Nucleus accumbens (tissue), 56 donors: ENCODE measurements at regions not wholly inside any gene's neighbourhood (a gene's known extent, or its start where the extent isn't known, plus 50 kb on each side); places are given as distances from the start of the nearest gene placed in this dataset.
"Not testable (repeated sequence)": the region's sequence is repeated elsewhere in the genome, so short reads cannot be mapped to it uniquely, and the experiment has no call there.

Source experiments
- DNase-seq, 56 donors: peaks; one replicate each; lab custom pipeline; 2025; lab: John Stamatoyannopoulos, UW

DNA sequence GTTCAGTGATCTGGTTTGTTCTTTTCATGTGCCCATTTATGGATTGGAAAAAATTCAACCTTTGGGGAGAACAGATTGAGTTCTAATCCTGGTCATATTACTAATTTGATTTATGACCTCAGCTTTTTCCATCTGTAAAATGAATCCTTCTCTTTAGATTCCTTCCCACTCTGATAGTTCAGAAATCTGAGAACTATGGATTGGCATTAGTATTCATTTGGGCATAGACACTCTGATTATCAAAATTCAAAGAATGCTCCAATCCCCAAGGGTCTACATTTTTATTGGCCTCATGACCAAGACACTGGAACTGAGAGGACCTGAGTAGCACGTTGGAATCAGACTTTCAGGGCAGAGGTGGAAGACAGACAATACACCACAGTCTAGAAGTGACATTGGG lies 405.9 kb upstream of the PAPPA start:
- no peak for DNase-seq

DNA sequence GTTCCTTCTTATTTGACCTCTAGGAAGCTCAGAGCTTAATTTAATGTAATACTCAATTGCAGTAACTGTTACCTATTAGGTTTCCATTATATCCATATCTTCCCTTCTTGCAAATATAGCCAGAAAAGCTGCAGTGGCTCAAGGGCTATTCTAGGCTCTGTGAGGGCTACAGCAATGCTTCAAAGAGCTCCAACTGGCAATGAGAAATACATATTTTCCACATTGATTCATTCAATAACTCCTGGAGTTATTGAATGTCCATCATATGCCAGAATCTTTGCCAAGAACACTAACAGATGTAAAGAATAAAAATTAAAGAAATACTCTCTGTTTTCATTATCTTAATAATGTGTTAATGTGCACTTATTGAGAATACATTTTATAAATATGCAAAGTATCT lies 396.9 kb upstream of the PAPPA start:
- no peak for DNase-seq

DNA sequence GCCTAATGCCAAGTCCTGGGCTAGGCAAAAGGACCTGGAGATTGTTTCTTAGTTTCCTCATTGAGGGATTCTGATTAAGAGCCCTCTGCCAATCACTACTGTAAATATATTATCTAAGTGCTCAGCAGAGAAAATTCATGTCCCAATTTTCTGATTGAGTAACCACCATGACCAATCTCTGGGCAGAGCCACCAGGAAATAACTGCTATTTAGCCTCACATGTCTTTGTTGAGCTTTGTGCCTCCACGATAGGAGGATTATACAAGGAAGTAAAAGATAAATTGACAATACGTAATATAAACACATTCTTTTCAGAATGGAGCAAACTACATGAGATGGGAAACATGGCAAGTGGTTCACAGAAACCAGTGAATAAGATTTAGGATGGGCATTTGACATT lies 396.1 kb upstream of the PAPPA start:
- DNase-seq: no peak

DNA sequence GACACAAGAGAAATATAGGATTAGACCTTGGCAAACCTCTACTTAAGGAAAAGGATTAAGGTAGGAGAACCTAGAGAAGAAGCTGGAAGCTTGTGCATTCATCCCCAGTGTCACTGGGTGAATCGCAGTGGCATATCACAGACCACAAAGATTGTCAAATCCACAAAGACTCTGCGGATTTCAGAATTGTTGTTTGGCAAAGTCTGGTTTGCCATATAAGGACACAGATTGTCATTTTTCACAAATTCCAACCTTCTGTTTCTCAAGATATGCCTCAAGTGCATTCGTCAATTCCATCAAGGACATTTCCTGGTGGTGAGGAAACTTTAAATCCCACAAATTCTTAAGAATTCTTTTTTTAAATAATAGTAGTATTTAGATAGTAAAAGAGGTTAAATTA lies 395.1 kb upstream of the PAPPA start:
- no peak for DNase-seq

DNA sequence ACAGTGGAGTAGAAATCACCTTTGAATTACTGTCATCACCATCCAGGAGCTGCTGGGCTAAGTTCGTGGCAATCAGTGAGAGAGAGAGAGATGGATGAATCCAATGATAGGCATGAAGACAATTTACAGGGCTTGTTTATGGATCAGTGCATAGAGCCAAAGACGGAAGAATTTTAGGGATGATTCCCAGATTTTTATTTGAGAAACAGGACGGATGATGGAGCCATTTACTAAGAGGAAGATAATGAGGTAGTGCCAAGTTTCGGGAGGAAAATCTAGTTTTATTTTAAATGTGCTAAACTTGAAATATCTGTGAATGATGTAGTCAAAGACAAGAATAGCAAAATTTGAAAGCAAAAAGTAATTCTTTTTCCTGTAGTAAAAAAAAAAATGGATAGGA lies 394.2 kb upstream of the PAPPA start:
- no peak for DNase-seq

DNA sequence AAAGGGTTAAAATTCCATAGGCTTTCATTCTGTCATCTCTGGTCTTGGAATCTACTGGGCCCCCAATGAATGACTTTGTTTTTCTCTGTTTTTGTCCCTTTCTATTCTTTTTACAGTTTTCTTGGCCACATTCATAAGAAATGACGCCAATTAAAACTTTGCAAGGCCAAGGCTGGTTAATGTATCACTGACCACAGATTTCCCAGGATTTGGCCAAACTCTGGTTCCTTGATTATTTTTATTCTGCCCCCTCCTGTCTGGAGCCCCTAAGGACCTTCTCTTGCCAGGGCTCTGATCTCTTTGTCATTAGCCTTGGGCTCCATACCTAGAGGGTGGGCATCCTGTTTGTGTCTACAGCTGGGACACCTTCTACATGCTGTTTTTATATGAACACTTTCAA lies 388.9 kb upstream of the PAPPA start:
- DNase-seq: no peak

DNA sequence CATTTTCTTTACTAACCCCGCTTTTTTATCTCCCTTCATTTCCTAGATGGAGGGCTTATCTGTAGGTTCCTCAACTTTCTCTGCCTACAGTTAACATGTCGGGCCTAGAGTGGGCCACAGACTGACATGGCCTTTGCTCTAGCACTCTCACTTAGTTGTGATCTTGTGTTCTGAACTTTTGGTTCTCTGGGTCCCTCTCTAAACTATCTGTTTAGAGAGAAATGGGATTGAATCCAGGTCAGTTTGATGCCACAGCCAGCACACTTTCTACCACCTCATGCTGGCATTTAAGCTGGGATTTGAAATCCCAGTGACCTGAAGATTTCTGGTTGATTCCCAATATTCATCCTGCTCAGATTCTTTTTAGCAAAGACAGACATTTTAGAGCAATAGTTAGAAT lies 388.5 kb upstream of the PAPPA start:
- no peak for DNase-seq

DNA sequence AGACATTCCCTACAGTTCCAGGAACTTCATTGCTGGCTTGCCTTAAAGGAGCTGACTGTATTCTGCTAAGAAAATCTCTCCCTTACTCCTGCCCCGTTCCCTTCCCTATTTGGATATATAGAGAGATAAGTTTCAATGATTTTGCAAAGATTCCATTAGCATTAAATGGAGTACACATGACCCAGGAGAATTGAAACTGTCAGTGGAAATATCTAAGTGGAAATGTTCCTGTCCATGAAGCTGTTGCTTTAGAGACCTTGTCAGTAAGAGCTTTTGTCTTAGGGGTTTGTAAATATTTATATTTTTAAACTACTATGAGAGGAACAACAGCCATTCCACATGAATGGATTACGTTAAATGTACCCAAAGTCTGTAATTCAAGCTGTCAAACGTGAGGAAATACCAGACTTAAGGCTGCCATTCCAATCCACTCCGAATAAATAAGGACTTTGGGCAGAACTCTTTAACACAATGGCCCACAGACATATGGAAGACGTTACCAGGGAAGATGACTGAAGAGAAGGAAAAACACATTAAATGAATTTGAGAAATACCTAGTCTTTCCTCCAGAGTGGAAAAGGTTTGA lies 387.1 kb upstream of the PAPPA start:
- DNase-seq: no peak

DNA sequence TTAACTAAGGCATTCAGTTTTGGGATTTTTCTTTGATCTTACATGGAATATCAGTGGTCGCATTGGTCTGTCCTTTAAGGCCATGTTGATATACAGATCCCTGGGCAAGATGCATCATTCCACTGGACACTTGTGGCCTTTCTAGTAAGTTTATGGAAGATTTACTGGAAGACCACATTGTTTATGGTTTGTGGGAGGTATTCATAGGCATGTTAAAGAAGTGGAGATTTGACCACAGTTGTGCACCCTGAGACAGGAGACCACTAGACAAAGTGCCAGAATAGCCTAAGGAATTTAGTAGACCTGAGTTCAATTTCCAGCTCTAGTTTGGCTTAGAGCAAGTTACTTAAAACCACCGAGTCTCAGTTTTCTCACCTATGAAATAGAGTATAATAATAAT lies 383.1 kb upstream of the PAPPA start:
- DNase-seq: no peak

DNA sequence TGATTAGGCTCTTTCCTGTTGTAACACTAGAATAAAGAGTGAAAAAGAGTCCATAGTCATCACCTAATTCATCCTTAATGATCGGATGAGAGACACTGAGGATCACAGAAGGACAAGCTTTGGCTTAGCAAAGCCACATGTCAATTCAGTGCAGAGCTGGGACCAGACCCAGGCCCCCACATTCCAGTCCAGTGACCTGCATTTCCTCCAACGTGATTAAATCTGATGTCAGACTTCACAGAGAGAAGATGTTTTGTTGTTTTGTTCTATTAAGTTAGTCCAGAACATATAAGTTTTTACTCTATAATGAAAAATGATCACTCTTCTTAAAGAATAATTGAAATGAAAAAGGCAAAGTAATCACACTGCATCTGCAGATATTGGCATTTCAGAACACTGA lies 377.9 kb upstream of the PAPPA start:
- DNase-seq: no peak

DNA sequence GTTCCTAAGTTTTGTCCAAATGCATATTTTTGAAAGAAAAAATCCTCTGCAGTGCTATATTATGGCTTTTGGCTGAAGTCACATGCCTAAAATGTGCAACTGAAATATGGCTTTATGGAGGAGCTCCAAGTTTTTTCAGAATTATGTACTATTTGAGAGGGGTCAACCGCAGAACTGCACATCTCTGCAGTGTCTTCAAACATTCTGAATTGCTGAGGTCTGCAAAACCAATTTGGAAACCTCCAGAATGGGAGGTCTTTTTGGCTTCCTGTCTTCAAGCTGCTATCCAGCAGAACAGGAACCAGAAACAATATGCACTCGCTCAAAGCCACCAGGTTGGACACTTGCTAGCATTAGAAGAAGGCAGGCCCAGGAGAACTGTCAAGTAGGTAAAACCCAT lies 376.0 kb upstream of the PAPPA start:
- DNase-seq: no peak

DNA sequence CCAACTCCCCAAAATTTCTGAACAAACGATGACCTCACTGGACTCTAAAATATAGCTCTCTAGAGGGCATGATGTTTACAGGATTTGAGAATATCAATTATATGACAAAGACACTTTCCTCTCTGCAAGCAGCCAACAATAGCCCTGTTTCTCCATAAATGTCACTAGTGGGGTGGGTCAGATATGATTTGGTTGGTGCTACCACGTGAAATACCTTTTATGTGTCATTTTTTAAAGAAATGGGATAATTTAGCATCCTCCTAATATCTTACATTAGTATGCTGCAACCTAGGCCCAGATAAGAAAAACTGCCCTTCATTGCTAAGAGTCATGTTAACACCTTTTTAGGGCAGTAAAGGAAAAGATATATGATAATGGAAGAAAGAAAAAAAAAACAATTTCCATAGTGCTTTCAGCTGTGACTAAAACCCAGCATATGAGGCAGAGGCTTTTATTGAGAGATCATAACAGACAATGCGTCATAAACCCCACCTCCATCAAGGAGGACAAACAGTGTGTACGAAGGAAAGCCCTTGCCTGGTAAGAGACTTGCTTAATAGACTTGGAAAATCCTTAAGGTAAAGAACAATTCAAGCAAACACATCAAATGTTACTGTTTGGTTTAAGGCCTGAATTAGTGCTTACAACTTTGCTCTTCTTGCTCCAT lies 372.4 kb upstream of the PAPPA start:
- no peak for DNase-seq

DNA sequence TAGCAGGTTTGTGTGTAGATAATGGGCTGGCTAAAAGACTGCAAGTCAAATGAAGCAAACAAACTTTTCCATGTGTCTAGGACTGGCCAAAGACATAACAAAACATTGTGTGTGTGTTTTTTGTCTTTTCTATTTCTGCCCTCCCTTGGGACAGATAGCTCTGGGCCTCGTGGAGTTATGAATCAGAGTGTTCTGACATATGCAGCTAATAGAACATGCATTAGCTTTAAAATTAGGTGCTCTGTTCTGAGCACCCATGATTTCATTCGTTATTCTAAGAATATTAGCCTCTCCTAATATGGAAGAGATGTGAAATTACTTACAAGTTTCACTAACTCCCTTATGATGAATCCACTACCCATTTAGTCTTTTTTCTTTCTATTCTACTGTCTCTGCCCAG lies 367.3 kb upstream of the PAPPA start:
- DNase-seq: no peak

DNA sequence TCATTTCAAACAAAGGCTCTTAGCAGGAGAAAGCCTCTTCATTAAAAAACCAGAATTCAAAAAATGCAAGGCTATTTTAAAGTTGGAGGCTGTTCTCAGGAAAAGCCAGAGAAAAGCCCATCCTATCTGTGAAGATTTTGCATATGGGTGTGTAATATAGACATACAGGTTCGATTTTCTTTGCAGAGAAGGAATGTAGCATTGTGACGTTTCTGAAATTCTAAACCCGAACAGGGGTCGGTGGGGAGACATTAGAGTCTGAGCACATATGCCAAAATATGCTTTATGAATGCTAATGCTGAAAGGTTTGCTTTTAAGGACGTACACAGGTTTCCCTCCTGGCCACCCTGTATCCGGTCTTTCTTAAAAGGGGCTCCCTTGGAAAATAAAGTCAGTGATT lies 363.1 kb upstream of the PAPPA start:
- no peak for DNase-seq

DNA sequence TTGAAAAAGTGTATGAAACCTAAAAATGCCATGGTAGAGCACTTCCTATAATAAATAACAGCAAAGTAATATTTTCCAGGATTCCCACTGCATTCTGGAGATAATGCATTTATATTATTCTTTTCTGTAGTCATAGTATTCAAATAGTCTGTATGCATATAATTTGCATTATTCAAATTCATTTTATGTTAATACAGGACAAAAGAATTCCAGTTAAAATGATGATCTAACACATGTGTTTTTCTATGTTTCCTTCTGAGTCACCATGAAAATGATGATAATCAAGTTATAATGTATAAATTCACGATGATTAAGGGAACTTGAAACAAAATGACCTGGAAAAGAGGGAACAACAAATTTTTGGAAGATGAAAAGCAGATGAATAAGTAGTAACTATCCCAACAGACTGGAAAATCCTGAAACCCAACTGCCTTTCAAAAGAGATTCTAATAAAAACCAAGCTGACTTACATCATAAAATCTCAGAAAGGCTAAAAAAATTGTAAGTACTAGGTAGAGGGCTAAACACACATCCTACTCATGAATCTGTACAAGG lies 358.6 kb upstream of the PAPPA start:
- no peak for DNase-seq

DNA sequence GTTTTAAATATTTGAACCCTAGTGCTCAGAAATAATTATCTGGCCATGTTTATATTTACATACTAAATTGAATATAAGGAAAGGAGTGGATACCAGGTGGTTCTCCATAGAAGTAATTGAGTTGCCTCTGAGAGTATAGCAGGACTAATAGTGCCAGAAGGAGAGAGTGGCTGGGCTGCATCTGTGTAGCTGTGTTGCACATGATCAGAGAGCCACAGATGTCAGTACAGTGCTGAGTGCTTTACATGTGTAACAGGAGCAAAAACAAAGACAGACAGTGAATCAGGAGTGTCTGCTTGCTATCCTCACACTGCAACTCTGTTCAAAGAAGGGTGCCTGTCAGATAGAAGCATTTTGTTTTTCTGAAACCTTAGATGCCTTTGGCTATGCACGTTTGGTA lies 353.9 kb upstream of the PAPPA start:
- no peak for DNase-seq

DNA sequence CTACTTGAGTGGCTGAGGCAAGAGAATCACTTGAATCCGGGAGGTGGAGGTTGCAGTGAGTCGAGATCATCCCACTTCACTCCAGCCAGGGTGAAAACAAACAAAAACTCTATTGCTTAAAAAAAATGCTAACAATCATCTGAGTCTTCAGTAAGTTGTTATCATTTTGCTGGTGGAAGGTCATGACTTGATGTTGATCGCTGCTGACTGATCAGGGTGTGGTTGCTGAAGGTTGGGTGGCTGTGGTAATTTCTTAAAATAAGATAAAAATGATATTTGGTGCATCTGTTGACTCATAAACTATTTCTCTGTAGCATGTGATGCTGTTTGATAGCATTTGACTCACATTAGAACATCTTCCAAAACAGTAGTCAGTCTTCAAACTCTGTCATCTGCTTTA lies 349.4 kb upstream of the PAPPA start:
- DNase-seq: no peak

DNA sequence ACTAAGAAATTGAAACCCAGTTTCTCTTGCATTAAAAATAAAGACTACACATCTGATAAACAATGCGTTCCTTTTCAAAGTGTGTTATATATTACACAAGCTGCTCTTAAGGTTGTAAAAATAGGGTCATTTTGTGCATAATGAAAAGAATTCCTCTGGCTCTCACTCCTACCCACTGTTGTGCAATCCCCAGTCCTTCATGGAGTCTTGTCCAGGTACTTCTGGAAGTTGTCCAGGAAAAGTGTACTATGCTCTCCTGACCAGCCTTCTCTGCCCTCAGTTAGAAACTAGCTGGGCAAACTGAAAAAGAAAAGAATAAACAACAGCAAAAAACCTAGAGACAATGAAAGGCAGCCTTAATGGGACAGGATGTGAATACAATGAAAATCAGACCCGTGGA lies 345.5 kb upstream of the PAPPA start:
- no peak for DNase-seq

DNA sequence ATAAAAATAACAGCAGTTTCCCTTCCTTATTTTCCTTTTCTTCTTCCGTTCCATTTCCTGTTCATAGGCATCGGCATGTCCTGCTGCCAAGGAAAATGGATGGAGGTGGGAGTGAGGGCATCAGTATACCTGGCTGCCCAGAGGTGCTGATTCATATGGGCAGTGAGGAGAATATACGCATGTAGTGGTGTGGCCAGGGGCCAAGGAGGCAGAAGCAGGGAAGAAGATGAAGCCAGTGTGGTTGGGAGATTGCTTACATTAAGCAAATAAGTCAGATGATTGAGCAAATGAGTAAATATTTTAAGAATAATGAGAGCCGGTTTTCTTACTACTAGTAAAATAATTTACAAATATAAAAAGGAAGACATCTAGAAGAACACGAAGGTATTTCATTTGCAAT lies 344.9 kb upstream of the PAPPA start:
- DNase-seq: no peak

DNA sequence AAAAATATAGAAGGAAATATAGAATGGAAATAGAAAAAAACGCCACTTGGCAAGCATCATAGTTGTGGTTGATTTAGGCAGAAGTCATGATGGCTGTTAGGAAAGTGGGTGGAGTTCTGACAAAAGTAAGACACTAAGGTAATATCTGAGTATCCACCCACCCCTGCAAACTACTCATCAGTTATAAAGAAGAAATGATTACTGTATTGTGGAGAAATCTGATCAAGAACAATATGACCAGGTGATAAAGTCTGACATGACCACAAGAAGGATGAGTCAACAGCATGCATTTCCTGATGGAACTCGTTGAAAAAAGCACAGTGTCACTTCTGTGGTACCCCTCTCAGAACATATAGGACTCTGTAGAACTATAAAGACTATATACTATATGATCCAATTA lies 343.4 kb upstream of the PAPPA start:
- no peak for DNase-seq

DNA sequence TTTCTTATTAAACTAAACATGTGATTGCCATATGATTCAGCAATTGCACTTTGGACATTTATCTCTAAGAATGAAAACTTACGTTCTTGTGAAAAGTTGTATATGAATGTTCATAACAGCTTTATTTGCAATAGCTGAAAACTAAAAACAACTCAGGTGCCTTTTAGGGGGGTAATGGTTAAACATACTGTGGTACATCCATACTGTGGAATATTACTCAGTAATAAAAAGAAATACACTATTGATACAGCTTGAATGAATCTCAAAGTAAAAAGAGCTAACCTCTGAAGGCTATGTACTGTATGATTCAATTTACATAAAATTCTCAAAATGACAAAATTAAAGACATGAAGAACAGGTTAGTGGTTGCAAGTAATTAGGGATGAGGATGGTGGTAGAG lies 339.5 kb upstream of the PAPPA start:
- no peak for DNase-seq

DNA sequence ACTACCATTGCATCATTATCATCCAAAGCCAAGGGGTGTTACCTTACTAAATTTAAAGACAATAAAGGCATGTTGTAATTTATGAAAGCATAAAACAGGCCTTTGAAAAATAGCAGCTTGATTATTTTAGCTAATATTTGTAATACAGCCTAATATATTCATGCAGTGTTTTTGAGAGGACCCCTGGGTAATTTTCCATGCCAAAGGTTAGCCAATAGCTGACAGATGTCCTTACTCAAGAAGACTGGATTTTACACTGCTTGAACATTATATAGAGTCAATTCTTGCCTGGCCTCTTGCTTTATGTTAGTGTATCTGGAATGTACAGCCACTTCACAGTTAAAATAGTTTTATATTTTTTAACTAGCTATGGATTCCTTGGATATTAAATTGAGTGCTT lies 337.8 kb upstream of the PAPPA start:
- no peak for DNase-seq

DNA sequence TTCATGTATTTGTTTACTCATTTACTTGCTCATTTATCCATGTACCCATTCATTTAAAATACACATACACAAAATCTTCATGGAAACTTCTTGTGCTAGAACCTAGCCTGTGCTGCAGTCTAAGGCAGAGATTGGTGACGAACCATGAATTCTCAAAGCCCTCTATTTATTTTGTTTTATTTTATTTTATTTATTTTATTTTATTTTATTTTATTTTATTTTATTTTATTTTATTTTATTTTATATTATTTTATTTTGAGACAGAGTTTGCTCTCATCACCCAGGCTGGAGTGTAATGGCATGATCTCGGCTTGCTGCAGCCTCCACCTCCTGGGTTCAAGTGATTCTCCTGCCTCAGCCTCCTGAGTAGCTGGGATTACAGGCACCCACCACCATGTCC lies 334.9 kb upstream of the PAPPA start:
- not testable (repeated sequence) for DNase-seq
